Endodermal cell (in vitro differentiated cells): ENCODE measurements at regions not wholly inside any gene's neighbourhood (a gene's known extent, or its start where the extent isn't known, plus 50 kb on each side); places are given as distances from the start of the nearest gene placed in this dataset.

Source experiments
- DNase-seq: peaks from one replicate; pipeline ENCODE4 v3.0.0-alpha.2; 2017
- H3K27ac ChIP-seq: 2 replicates; pipeline ENCODE4 v1.5.1; 2013; ENCODE audit warnings: mild to moderate bottlenecking, low read depth, low read length, moderate library complexity
- H3K27me3 ChIP-seq: 2 replicates; pipeline ENCODE4 v1.6.1; 2013; ENCODE audit warnings: mild to moderate bottlenecking, low read length, moderate library complexity; ENCODE audit not compliant: insufficient read depth, control insufficient read depth, poor library complexity, severe bottlenecking
- H3K36me3 ChIP-seq: 2 replicates; pipeline ENCODE4 v1.7.0; 2013; ENCODE audit warnings: mild to moderate bottlenecking, low read length, moderate library complexity; ENCODE audit not compliant: control insufficient read depth, insufficient read depth
- H3K4me1 ChIP-seq: one replicate; pipeline ENCODE4 v1.7.0; 2013; ENCODE audit warnings: low read length; ENCODE audit not compliant: control insufficient read depth, insufficient read depth
- H3K4me3 ChIP-seq: 2 replicates; pipeline ENCODE4 v1.5.1; 2013; ENCODE audit warnings: mild to moderate bottlenecking, low read length, moderate library complexity
- H3K9ac ChIP-seq: 2 replicates; pipeline ENCODE4 v1.6.1; 2013; ENCODE audit warnings: mild to moderate bottlenecking, low read length, moderate library complexity; ENCODE audit not compliant: poor library complexity, severe bottlenecking; ENCODE audit errors: extremely low read depth
- H3K9me3 ChIP-seq: 2 replicates; pipeline ENCODE4 v1.6.1; 2013; ENCODE audit warnings: mild to moderate bottlenecking, low read length, moderate library complexity; ENCODE audit not compliant: control insufficient read depth
- H3K27ac Mint-ChIP-seq: 2 replicates; pipeline ENCODE4 v1.8.0; 2020; ENCODE audit warnings: mixed read lengths
- H3K27me3 Mint-ChIP-seq: 2 replicates; pipeline ENCODE4 v1.8.0; 2021; ENCODE audit warnings: mild to moderate bottlenecking, mixed read lengths; ENCODE audit not compliant: insufficient read depth
- H3K36me3 Mint-ChIP-seq: 2 replicates; pipeline ENCODE4 v1.8.0; 2020; ENCODE audit warnings: low read depth, mixed read lengths
- H3K4me1 Mint-ChIP-seq: 2 replicates; pipeline ENCODE4 v1.8.0; 2020; ENCODE audit warnings: mixed read lengths
- H3K4me3 Mint-ChIP-seq: 2 replicates; pipeline ENCODE4 v1.8.0; 2020; ENCODE audit warnings: mild to moderate bottlenecking, moderate library complexity, mixed read lengths
- H3K9me3 Mint-ChIP-seq: 2 replicates; pipeline ENCODE4 v1.8.0; 2020; ENCODE audit warnings: mild to moderate bottlenecking, mixed read lengths
- WGBS, 2 experiments: methylation state at CpG; one replicate each; pipeline versions ENCODE4 v1.1.5 to v1.1.7; 2013; ENCODE audit warnings: missing lambda C conversion rate in 2 of 2, mixed read lengths in 1 of 2; ENCODE audit not compliant: insufficient coverage in 1 of 2, insufficient read length in 1 of 2; 5-methylcytosine and 5-hydroxymethylcytosine counted together
- TF ChIP-seq, protein P1 (sequence below): fragments of 200-600 bp; sonication (generic); conservative IDR thresholded peaks from 2 replicates; pipeline ENCODE4 v1.5.0; 2021; ENCODE audit warnings: antibody characterized with exemption, mild to moderate bottlenecking

DNA sequence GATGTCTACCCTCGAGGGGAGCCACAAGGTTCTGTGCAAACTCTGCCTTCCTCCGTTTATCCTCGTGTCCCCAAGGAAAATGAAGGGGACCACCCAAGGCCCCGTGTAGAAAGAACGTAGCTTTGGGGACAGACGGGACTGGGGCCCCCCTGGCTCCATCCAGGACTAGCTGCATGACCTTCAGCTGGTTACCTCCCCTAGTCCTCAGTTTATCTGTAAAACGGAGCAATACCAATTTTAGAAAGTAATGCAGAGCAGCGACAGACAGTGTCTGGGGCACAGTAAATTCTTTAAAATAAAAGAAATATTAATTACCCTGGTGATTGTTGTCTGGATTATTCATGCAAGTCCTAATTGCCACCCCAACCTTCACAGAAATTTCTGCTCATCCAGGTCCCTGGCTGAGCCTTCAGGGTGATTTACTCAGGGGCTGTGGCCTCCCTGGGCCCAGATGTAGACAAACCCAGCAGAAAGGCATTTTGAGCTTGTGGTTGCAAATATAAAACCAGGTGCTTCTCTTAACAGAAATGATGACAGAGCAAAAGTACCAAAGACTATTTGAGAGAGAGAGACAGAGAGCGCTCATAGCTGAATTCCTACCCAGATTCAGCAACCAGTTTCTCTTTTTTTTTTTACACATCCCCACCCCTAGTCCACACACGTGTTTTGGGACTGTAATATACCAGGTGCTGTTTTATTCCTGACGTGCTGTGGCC is 155.1 kb upstream of the SMIM23 start:
- Mint-ChIP-seq H3K9me3 (peaks cover 5% of the 10 kb centered on the region), H3K4me1 (peaks cover 2% of the 10 kb centered on the region), H3K27me3 (peaks cover 46% of the 10 kb centered on the region), H3K4me3 (peak overlapping the region; percentile 37), H3K36me3 (no peaks in the 10 kb centered on the region), H3K27ac (no peak overlapping the region)
- H3K4me3 ChIP-seq = no peak overlapping the region
- no peaks in the 10 kb centered on the region for H3K36me3 ChIP-seq
- H3K9ac ChIP-seq = no peak overlapping the region
- DNase-seq = peak; percentile 34
- H3K9me3 ChIP-seq = no peaks in the 10 kb centered on the region
- whole genome bisulfite sequencing, 2 experiments = 49 to 58% methylated on average over 9 to 11 of the region's 11 CpGs
- H3K27me3 ChIP-seq = peaks cover 10% of the 10 kb centered on the region
- TF ChIP-seq, protein P1, sequence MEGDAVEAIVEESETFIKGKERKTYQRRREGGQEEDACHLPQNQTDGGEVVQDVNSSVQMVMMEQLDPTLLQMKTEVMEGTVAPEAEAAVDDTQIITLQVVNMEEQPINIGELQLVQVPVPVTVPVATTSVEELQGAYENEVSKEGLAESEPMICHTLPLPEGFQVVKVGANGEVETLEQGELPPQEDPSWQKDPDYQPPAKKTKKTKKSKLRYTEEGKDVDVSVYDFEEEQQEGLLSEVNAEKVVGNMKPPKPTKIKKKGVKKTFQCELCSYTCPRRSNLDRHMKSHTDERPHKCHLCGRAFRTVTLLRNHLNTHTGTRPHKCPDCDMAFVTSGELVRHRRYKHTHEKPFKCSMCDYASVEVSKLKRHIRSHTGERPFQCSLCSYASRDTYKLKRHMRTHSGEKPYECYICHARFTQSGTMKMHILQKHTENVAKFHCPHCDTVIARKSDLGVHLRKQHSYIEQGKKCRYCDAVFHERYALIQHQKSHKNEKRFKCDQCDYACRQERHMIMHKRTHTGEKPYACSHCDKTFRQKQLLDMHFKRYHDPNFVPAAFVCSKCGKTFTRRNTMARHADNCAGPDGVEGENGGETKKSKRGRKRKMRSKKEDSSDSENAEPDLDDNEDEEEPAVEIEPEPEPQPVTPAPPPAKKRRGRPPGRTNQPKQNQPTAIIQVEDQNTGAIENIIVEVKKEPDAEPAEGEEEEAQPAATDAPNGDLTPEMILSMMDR = no peak
- no peak overlapping the region for H3K27ac ChIP-seq
- no peaks in the 10 kb centered on the region for H3K4me1 ChIP-seq

DNA sequence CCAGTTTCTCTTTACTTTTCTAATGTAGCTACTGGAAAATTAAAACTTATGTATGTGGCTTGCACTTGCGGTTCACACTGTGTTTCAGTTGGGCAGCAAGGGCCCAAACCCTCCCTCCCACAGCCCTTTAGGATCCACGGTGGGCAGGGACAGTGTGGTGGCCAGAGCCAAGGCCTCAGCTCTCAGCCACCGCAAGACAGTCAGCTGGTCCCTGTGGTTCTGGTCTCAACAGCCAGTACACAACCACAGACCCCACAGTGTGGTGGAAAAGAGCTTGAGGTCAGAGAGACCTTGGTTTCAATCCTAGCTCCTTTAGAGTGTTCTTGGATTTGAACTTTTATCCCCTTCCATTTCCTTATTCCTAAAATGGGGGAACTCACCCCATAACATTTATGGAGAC is 153.0 kb upstream of the SMIM23 start:
- Histone ChIP-seq H3K27me3 (peaks cover 10% of the 10 kb centered on the region), H3K9ac (no peak overlapping the region), H3K36me3 (no peaks in the 10 kb centered on the region), H3K4me3 (no peak overlapping the region), H3K4me1 (no peaks in the 10 kb centered on the region), H3K27ac (no peak overlapping the region), H3K9me3 (no peaks in the 10 kb centered on the region)
- Mint-ChIP-seq H3K36me3 (no peaks in the 10 kb centered on the region), H3K27me3 (peaks cover 34% of the 10 kb centered on the region), H3K27ac (no peak overlapping the region), H3K9me3 (no peaks in the 10 kb centered on the region), H3K4me3 (no peak overlapping the region), H3K4me1 (peaks cover 2% of the 10 kb centered on the region)
- TF ChIP-seq, protein P1 = no peak
- 93% methylated on average over 3 of the region's 3 CpGs; no CpG with 5 or more reads in 1 of the 2 experiments for WGBS, 2 experiments
- peak; percentile 19 for DNase-seq

GRCh38 chr5:171633776-171634470 is 151.7 kb upstream of the SMIM23 start:
- Mint-ChIP-seq H3K27me3 (peaks cover 22% of the 10 kb centered on the region), H3K4me3 (no peak overlapping the region), H3K36me3 (no peaks in the 10 kb centered on the region), H3K27ac (no peak overlapping the region), H3K4me1 (peaks cover 2% of the 10 kb centered on the region), H3K9me3 (no peaks in the 10 kb centered on the region)
- no peaks in the 10 kb centered on the region for H3K36me3 ChIP-seq
- peaks cover 10% of the 10 kb centered on the region for H3K27me3 ChIP-seq
- TF ChIP-seq, protein P1 = no peak
- no peak overlapping the region for H3K4me3 ChIP-seq
- DNase-seq = no peak
- no peaks in the 10 kb centered on the region for H3K4me1 ChIP-seq
- no peak overlapping the region for H3K9ac ChIP-seq
- WGBS, 2 experiments = 91 to 100% methylated on average over 3 to 7 of the region's 7 CpGs
- no peak overlapping the region for H3K27ac ChIP-seq
- H3K9me3 ChIP-seq = no peaks in the 10 kb centered on the region
